Naive thymus-derived CD4-positive, alpha-beta T cell (primary cell): ENCODE measurements at regions not wholly inside any gene's neighbourhood (a gene's known extent, or its start where the extent isn't known, plus 50 kb on each side); places are given as distances from the start of the nearest gene placed in this dataset.
"Not testable (repeated sequence)": the region's sequence is repeated elsewhere in the genome, so short reads cannot be mapped to it uniquely, and the experiment has no call there.

Experiments used
- ATAC-seq: fragments of 150-1000 bp; cut with Tn5 transposase; 2 replicates; pipeline ENCODE4 v1.10.0; 2021; ENCODE audit warnings: mild to moderate bottlenecking, moderate library complexity
- CTCF ChIA-PET: fragments of 350-600 bp; sonication (Branson Sonifier 250); formaldehyde crosslinking; loops from one replicate; lab custom pipeline; 2021; ENCODE audit warnings: antibody characterized with exemption; lab: Charles Lee
- POLR2A ChIA-PET: fragments of 350-600 bp; sonication (Branson Sonifier 250); formaldehyde crosslinking; loops from one replicate; lab custom pipeline; 2021; ENCODE audit warnings: antibody characterized with exemption, inconsistent platforms; lab: Charles Lee
- DNase-seq, 9 donors: peaks; one replicate each; pipeline versions ENCODE4 v3.0.0 to v3.0.0-alpha.2; 2020 to 2022; ENCODE audit warnings: mixed read lengths in 1 of 9
- H3K27ac ChIP-seq: one replicate; pipeline ENCODE4 v1.7.0; 2013; ENCODE audit warnings: mild to moderate bottlenecking, low read depth, low read length, moderate library complexity
- H3K27me3 ChIP-seq, 2 donors: one replicate each; pipeline ENCODE4 v1.7.0; 2013; ENCODE audit warnings: low read length in 2 of 2, mild to moderate bottlenecking in 2 of 2, moderate library complexity in 2 of 2; ENCODE audit not compliant: control insufficient read depth in 2 of 2, insufficient read depth in 2 of 2
- H3K36me3 ChIP-seq, 3 experiments: 1 replicate in 2 of 3; 2 replicates in 1 of 3; pipeline ENCODE4 v1.7.0; 2013; ENCODE audit warnings: low read length in 3 of 3, mild to moderate bottlenecking in 3 of 3, moderate library complexity in 1 of 3; ENCODE audit not compliant: insufficient read depth in 3 of 3, control insufficient read depth in 2 of 3
- H3K4me1 ChIP-seq, 2 donors: one replicate each; pipeline ENCODE4 v1.7.0; 2013; ENCODE audit warnings: low read length in 2 of 2, mild to moderate bottlenecking in 2 of 2, moderate library complexity in 1 of 2; ENCODE audit not compliant: control insufficient read depth in 2 of 2, insufficient read depth in 2 of 2
- H3K4me3 ChIP-seq: 2 replicates; pipeline ENCODE4 v1.7.0; 2013; ENCODE audit warnings: mild to moderate bottlenecking, low read length
- H3K9me3 ChIP-seq, 3 experiments: 1 replicate in 2 of 3; 2 replicates in 1 of 3; pipeline ENCODE4 v1.7.0; 2013; ENCODE audit warnings: low read length in 3 of 3; ENCODE audit not compliant: control insufficient read depth in 2 of 3
- H3K27ac Mint-ChIP-seq, 9 donors: one replicate each; pipeline ENCODE4 v1.8.0; 2020 to 2022; ENCODE audit warnings: mixed read lengths in 9 of 9, mild to moderate bottlenecking in 8 of 9, moderate library complexity in 5 of 9, inconsistent platforms in 2 of 9
- H3K27me3 Mint-ChIP-seq, 5 donors: one replicate each; pipeline ENCODE4 v1.8.0; 2021 to 2022; ENCODE audit warnings: mixed read lengths in 5 of 5, mild to moderate bottlenecking in 1 of 5
- H3K36me3 Mint-ChIP-seq, 5 donors: one replicate each; pipeline ENCODE4 v1.8.0; 2020 to 2022; ENCODE audit warnings: mixed read lengths in 5 of 5, mild to moderate bottlenecking in 3 of 5, inconsistent platforms in 1 of 5
- H3K4me1 Mint-ChIP-seq, 7 donors: one replicate each; pipeline ENCODE4 v1.8.0; 2020 to 2022; ENCODE audit warnings: mixed read lengths in 7 of 7, mild to moderate bottlenecking in 3 of 7, inconsistent platforms in 1 of 7
- H3K4me3 Mint-ChIP-seq, 10 donors: one replicate each; pipeline ENCODE4 v1.8.0; 2020 to 2022; ENCODE audit warnings: mild to moderate bottlenecking in 10 of 10, mixed read lengths in 10 of 10, moderate library complexity in 6 of 10, inconsistent platforms in 2 of 10
- H3K9me3 Mint-ChIP-seq, 11 donors: one replicate each; pipeline ENCODE4 v1.8.0; 2020 to 2022; ENCODE audit warnings: mixed read lengths in 11 of 11, mild to moderate bottlenecking in 4 of 11, inconsistent platforms in 1 of 11, moderate library complexity in 1 of 11
- intact Hi-C, 2 donors: fragments of 100-400 bp; cut with micrococcal nuclease; formaldehyde crosslinking; loops; one replicate each; pipeline ENCODE4 v1.15.1; 2023

DNA sequence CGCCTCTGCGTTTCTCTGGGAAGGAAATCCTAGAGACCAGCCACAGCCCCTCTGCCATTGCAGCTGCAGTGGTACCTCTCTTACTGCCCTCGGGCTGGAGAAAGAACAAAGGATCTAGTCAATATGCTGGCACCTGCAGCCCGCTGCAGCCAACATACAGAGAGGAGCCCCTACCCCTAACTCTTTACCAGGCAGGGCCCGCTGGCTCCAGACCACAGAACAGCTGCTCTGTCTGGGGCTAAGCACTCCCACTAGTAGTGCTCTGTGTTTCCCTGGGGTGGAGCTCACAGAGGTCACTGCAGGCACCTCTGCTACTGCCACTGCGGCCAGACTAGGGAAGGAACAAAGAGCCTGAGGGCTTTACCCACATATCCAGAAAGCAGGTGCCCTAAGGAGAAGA is 93.8 kb upstream of the IMPG1 start:
- H3K36me3 ChIP-seq: no peaks in the 10 kb centered on the region
- H3K27ac ChIP-seq: no peak overlapping the region
- H3K4me1 Mint-ChIP-seq: no peaks in the 10 kb centered on the region
- no peak for ATAC-seq
- no peak for DNase-seq
- H3K4me3 Mint-ChIP-seq: no peak overlapping the region
- intact Hi-C loops: no loop called here
- H3K36me3 Mint-ChIP-seq: no peaks in the 10 kb centered on the region
- no peaks in the 10 kb centered on the region for H3K27me3 Mint-ChIP-seq
- no peaks in the 10 kb centered on the region for H3K4me1 ChIP-seq
- peaks cover 0 to 35% (median 17%) of the 10 kb centered on the region in 11 donors for H3K9me3 Mint-ChIP-seq
- H3K27me3 ChIP-seq: no peaks in the 10 kb centered on the region
- no peak overlapping the region for H3K4me3 ChIP-seq
- ChIA-PET CTCF (no interaction called here), POLR2A (no interaction called here)
- H3K9me3 ChIP-seq: no peaks in the 10 kb centered on the region
- H3K27ac Mint-ChIP-seq: no peak overlapping the region

DNA sequence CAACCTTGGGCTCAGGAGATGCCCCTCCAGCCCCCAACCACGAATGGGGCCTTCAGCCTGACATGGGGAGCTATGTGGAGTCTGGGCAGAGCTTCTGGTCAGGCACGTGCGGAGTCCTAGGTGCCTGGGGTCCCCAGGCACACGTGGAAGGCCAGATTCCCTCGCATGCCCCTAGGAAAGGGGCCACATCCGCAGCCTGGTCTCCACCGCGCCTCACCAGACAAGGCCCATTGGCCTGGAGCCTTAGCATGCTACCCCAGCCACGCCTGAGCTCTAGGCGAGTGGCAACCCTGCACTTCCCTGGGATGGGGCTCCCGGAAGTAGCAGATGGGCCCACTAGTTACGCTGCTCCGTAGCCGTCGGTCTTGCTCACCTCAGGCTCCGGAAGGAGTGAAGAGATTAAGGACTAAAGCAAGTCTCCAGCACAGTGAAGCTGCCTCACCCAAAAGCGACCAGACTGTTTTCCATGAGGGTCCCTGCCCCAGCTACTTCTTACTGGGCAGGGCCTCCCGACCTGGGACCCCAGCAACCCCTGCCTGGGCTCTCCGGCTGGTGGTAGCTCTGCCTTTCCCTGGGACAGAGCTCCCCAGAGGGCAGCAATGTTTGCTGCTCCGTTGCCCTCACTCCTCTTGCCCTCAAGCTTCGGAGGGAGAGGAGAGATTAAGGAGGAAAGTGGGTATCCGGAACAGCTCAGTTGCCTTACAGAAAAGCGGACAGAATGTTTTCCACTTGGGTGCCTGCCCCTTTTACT is 93.2 kb upstream of the IMPG1 start:
- POLR2A ChIA-PET: no interaction called here
- no peak for ATAC-seq
- DNase-seq: no peak
- H3K9me3 Mint-ChIP-seq: peaks cover 0 to 33% (median 17%) of the 10 kb centered on the region in 11 donors
- no peaks in the 10 kb centered on the region for H3K27me3 ChIP-seq
- H3K4me1 ChIP-seq: no peaks in the 10 kb centered on the region
- H3K9me3 ChIP-seq: no peaks in the 10 kb centered on the region
- H3K36me3 ChIP-seq: no peaks in the 10 kb centered on the region
- H3K27me3 Mint-ChIP-seq: no peaks in the 10 kb centered on the region
- H3K4me1 Mint-ChIP-seq: no peaks in the 10 kb centered on the region
- no peaks in the 10 kb centered on the region for H3K36me3 Mint-ChIP-seq
- CTCF ChIA-PET: no interaction called here
- H3K27ac Mint-ChIP-seq: no peak overlapping the region
- H3K4me3 ChIP-seq: no peak overlapping the region
- H3K27ac ChIP-seq: no peak overlapping the region
- no peak overlapping the region for H3K4me3 Mint-ChIP-seq
- intact Hi-C loops: no loop called here

DNA sequence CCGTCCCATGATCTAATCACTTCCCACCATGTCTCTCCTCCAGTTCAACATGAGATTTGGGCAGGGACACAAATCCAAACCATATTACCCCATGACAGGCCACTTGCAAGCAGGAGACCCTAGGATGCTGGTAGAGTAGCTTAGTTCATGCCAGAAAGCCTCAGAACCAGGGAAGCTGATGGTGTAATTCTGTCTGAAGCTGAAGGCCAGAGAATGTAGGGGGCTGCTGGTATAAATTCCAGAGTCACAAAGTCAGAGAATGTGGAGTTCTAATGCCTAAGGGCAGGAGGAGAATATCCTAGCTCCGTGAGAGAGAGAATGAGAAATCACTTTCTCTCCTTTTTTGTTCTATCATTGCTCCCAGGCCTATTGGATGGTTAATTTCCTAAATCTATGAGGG is 90.3 kb upstream of the IMPG1 start:
- no peaks in the 10 kb centered on the region for H3K4me1 ChIP-seq
- CTCF ChIA-PET: no interaction called here
- Mint-ChIP-seq H3K9me3 (peaks cover 4 to 42% (median 21%) of the 10 kb centered on the region in 11 donors), H3K36me3 (no peaks in the 10 kb centered on the region), H3K4me1 (no peaks in the 10 kb centered on the region), H3K4me3 (no peak overlapping the region), H3K27ac (no peak overlapping the region), H3K27me3 (no peaks in the 10 kb centered on the region)
- POLR2A ChIA-PET: no interaction called here
- no peaks in the 10 kb centered on the region for H3K36me3 ChIP-seq
- H3K4me3 ChIP-seq: no peak overlapping the region
- H3K9me3 ChIP-seq: peaks cover 0 to 3% (median 0%) of the 10 kb centered on the region in 3 experiments
- H3K27me3 ChIP-seq: no peaks in the 10 kb centered on the region
- DNase-seq: no peak
- ATAC-seq: no peak
- intact Hi-C loops: no loop called here
- no peak overlapping the region for H3K27ac ChIP-seq

DNA sequence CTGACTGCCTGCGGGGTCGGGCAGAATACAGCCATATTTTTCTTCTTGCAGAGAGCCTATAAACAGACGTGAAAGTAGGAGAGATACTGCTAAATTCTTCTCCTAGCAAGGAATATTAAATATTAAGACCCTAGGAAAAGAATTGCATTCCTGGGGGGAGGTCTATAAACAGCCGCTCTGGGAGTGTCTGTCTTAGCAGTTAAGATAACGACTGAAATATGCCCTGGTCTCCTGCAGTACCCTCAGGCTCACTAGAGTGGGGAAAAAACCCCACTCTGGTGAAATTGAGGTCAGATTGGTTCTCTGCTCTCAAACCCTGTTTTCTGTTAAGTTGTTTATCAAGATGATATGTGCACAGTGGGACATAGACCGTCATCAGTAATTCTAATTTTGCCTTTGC is 85.3 kb upstream of the IMPG1 start:
- H3K4me1 Mint-ChIP-seq, H3K27me3 Mint-ChIP-seq, H3K36me3 ChIP-seq: not testable (repeated sequence)

DNA sequence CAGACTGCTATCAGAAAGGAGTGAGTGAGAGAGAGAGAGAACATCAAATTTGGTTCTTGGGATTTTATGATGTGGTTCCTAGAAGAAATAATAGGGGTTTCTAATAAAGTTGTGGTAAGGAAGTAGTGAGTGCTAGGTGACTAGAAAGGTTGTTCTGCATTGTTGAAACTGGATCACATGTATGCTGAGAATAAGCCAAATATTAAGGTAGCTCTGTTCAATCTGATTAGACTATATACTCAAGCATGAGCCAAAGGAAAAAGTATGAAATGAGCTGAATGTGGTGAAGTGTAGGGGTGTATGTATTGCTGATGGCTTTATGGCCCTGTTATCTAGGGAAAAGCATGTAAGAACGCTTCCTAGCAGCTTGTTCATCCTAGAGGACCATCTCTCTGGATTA is 63.0 kb upstream of the IMPG1 start:
- intact Hi-C loops: no loop called here
- H3K9me3 ChIP-seq: no peaks in the 10 kb centered on the region
- no peaks in the 10 kb centered on the region for H3K27me3 ChIP-seq
- Mint-ChIP-seq H3K27me3 (no peaks in the 10 kb centered on the region), H3K4me3 (no peak overlapping the region), H3K27ac (no peak overlapping the region), H3K9me3 (peaks cover 0 to 14% (median 7%) of the 10 kb centered on the region in 11 donors), H3K4me1 (no peaks in the 10 kb centered on the region), H3K36me3 (no peaks in the 10 kb centered on the region)
- ATAC-seq: no peak
- H3K4me3 ChIP-seq: no peak overlapping the region
- POLR2A ChIA-PET: no interaction called here
- DNase-seq: no peak
- H3K4me1 ChIP-seq: no peaks in the 10 kb centered on the region
- H3K36me3 ChIP-seq: no peaks in the 10 kb centered on the region
- no peak overlapping the region for H3K27ac ChIP-seq
- CTCF ChIA-PET: no interaction called here

More for the DNA sequence above, 85.3 kb upstream of the IMPG1 start:
- POLR2A ChIA-PET, H3K27me3 ChIP-seq, CTCF ChIA-PET, H3K27ac Mint-ChIP-seq, H3K27ac ChIP-seq, H3K9me3 ChIP-seq, intact Hi-C loops, H3K4me3 Mint-ChIP-seq, H3K4me3 ChIP-seq, H3K36me3 Mint-ChIP-seq, ATAC-seq, DNase-seq, H3K4me1 ChIP-seq: not testable (repeated sequence)
- H3K9me3 Mint-ChIP-seq: peaks cover 5 to 51% (median 29%) of the 10 kb centered on the region in 11 donors

DNA sequence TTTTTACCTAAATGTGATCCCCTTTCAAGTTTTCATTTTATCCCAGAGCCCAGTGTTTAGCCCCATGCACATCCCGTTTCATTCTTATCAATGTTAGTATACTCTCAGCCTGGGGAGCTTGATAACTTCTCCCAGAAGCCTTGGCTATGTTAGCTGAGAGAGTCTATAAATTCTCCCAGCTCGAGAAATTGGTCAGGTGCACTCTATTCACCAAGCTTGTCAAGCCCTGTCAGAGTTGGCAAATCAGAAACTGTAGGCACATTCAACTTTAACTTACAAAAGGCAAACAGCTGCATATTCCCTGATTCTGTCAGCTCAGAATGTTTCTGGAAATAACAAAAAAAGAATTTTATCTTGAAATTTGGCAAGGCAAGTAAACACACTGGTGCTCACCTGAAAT is 62.2 kb upstream of the IMPG1 start:
- Mint-ChIP-seq H3K27me3 (no peaks in the 10 kb centered on the region), H3K36me3 (no peaks in the 10 kb centered on the region), H3K9me3 (peaks cover 0 to 14% (median 8%) of the 10 kb centered on the region in 11 donors), H3K4me1 (no peaks in the 10 kb centered on the region), H3K4me3 (no peak overlapping the region), H3K27ac (no peak overlapping the region)
- intact Hi-C loops: no loop called here
- POLR2A ChIA-PET: no interaction called here
- ATAC-seq (no peak), DNase-seq (no peak)
- Histone ChIP-seq H3K36me3 (no peaks in the 10 kb centered on the region), H3K4me1 (no peaks in the 10 kb centered on the region), H3K9me3 (no peaks in the 10 kb centered on the region), H3K4me3 (no peak overlapping the region), H3K27ac (no peak overlapping the region), H3K27me3 (no peaks in the 10 kb centered on the region)
- CTCF ChIA-PET: no interaction called here

DNA sequence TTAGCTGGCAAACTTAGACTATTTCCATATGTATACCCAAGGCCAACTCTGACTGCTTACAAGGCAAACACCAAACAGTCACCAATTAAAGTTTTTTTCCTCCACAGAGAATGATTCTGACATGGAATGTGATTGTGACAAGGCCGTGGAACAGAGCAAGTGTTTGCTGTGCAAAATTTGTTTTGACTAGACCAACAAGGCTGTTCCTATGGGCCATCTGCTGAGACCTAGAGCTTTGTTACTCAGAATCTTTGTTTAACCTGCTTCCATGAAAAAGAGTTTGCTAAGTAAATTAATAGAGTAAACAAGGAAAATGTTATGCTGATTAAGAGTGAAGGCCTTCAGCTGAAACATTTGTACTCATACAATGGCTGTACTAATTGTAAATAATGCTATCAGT is 51.6 kb upstream of the IMPG1 start:
- H3K36me3 Mint-ChIP-seq: no peaks in the 10 kb centered on the region
- Histone ChIP-seq H3K4me1 (no peaks in the 10 kb centered on the region), H3K27me3 (no peaks in the 10 kb centered on the region), H3K36me3 (no peaks in the 10 kb centered on the region), H3K9me3 (no peaks in the 10 kb centered on the region), H3K27ac (no peak overlapping the region), H3K4me3 (no peak overlapping the region)
- DNase-seq (no peak), ATAC-seq (no peak)
- POLR2A ChIA-PET: no interaction called here
- no peak overlapping the region for H3K4me3 Mint-ChIP-seq
- CTCF ChIA-PET: no interaction called here
- H3K27ac Mint-ChIP-seq: no peak overlapping the region
- no peaks in the 10 kb centered on the region for H3K27me3 Mint-ChIP-seq
- peaks cover 2 to 29% (median 7%) of the 10 kb centered on the region in 11 donors for H3K9me3 Mint-ChIP-seq
- H3K4me1 Mint-ChIP-seq: no peaks in the 10 kb centered on the region
- intact Hi-C loops: no loop called here
